ENCODE measurements at regions not wholly inside any gene's neighbourhood (a gene's known extent, or its start where the extent isn't known, plus 50 kb on each side); places are given as distances from the start of the nearest gene placed in this dataset.

DNA sequence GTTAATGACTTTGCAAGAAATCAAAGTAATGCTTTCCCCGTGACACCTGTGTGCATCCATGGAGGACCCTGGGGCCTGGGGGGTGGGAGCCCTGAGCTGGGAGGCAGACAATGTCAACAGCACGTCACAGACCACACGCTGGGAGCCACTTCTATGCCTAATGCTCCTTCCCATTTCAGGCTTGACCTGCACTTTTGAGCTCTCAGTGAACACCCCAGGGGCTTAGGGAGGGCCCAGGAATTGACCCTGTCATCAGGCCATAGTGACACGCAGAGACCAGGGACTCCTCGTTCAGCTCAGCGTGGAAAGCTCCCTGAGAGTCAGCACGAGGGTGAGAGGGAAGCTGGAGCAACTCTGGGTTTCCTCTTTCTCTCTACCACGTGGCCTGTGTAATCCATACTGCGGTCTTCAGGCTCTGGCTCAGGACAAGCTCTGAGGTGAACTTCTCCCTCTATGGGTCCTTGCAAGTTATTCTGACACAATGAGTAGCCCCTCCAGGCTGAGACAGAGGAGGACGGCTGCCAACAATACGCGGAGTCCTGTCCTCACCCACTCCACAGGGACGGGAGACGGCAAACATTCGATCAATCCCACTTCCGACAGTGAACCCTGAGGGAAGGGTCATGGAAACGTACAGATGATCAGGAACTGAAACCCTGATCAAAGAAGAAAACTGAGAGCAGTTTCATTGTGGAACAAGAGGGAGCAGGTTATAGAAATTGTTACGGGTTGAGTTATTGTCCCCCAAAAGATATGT lies 130.8 kb upstream of the IRX4 start:
- no peaks in the 10 kb centered on the region for H4K20me1 ChIP-seq (ENCODE audit: low read length)
- H3K9ac ChIP-seq (ENCODE audit: low read length), result no peak overlapping the region
- H3K4me1 ChIP-seq (ENCODE audit: insufficient read depth, low read length), result no peaks in the 10 kb centered on the region
- no peaks in the 10 kb centered on the region for H3K36me3 ChIP-seq (ENCODE audit: low read depth, low read length)
- ChIA-PET POLR2A (ENCODE audit: unreplicated experiment) (no interaction called here), CTCF (no interaction called here)
- ATAC-seq, result no peak
- H3K27me3 ChIP-seq (ENCODE audit: low read length), result peaks cover 71% of the 10 kb centered on the region
- H3K79me2 ChIP-seq (ENCODE audit: low read length), result no peaks in the 10 kb centered on the region
- no peak overlapping the region for H3K27ac ChIP-seq (ENCODE audit: low read length)
- BruUV-seq (replicated peaks), result no TSS peak
- H3F3A ChIP-seq (ENCODE audit: low read length, unreplicated experiment), result no peaks in the 10 kb centered on the region
- H3K4me2 ChIP-seq (ENCODE audit: low read length), result no peak overlapping the region
- H3K4me3 ChIP-seq (ENCODE audit: low read length), result no peak overlapping the region
- DNase-seq, result no peak
- H3K9me3 ChIP-seq (ENCODE audit: low read length), result no peaks in the 10 kb centered on the region
- no peak overlapping the region for H2AFZ ChIP-seq (ENCODE audit: low read length)
- no peak for TF ChIP-seq EZH2phosphoT487 (IDR thresholded peaks at IDR 0.05; ENCODE audit: borderline replicate concordance, low read length)
- TF ChIP-seq, protein P1, sequence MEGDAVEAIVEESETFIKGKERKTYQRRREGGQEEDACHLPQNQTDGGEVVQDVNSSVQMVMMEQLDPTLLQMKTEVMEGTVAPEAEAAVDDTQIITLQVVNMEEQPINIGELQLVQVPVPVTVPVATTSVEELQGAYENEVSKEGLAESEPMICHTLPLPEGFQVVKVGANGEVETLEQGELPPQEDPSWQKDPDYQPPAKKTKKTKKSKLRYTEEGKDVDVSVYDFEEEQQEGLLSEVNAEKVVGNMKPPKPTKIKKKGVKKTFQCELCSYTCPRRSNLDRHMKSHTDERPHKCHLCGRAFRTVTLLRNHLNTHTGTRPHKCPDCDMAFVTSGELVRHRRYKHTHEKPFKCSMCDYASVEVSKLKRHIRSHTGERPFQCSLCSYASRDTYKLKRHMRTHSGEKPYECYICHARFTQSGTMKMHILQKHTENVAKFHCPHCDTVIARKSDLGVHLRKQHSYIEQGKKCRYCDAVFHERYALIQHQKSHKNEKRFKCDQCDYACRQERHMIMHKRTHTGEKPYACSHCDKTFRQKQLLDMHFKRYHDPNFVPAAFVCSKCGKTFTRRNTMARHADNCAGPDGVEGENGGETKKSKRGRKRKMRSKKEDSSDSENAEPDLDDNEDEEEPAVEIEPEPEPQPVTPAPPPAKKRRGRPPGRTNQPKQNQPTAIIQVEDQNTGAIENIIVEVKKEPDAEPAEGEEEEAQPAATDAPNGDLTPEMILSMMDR (conservative IDR thresholded peaks at IDR 0.05; ENCODE audit: low read depth, low read length), result no peak
- TF ChIP-seq EZH2 (IDR thresholded peaks at IDR 0.05; ENCODE audit: low read length, unreplicated experiment), result no peak
- no peaks in the 10 kb centered on the region for H3K9me2 ChIP-seq (replicated peaks; ENCODE audit: low read length)
- intact Hi-C loops (cut with micrococcal nuclease), result no loop called here

DNA sequence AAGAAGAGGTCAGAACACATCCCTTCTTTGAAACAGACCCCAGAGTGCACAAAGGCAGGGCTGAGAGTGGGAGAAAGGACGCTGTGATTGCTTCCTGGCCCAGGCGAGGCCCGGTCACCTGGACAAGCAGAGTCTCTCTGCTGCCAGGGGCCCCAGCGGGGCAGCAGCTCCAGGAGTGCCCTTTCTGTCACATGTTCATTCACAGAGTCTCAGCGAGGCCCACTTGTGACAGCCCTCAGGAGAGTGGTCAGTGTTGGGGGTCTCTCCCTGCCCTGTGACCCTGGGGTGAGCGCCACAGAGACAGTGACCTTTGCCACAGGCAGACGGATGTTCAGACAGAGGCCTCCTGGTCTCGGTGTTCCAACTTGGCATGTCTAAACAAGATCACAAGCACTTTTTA lies 130.2 kb upstream of the IRX4 start:
- Histone ChIP-seq H3F3A (ENCODE audit: low read length, unreplicated experiment) (no peaks in the 10 kb centered on the region), H3K4me3 (ENCODE audit: low read length) (no peak overlapping the region), H2AFZ (ENCODE audit: low read length) (no peak overlapping the region), H3K27ac (ENCODE audit: low read length) (no peak overlapping the region), H3K36me3 (ENCODE audit: low read depth, low read length) (no peaks in the 10 kb centered on the region), H3K9ac (ENCODE audit: low read length) (no peak overlapping the region), H3K4me1 (ENCODE audit: insufficient read depth, low read length) (no peaks in the 10 kb centered on the region), H3K79me2 (ENCODE audit: low read length) (no peaks in the 10 kb centered on the region), H4K20me1 (ENCODE audit: low read length) (no peaks in the 10 kb centered on the region), H3K9me2 (replicated peaks; ENCODE audit: low read length) (no peaks in the 10 kb centered on the region), H3K4me2 (ENCODE audit: low read length) (no peak overlapping the region), H3K9me3 (ENCODE audit: low read length) (no peaks in the 10 kb centered on the region), H3K27me3 (ENCODE audit: low read length) (peaks cover 77% of the 10 kb centered on the region)
- no TSS peak for BruUV-seq (replicated peaks)
- no peak for ATAC-seq
- TF ChIP-seq EZH2phosphoT487 (IDR thresholded peaks at IDR 0.05; ENCODE audit: borderline replicate concordance, low read length), result no peak
- no peak for TF ChIP-seq EZH2 (IDR thresholded peaks at IDR 0.05; ENCODE audit: low read length, unreplicated experiment)
- TF ChIP-seq, protein P1 (conservative IDR thresholded peaks at IDR 0.05; ENCODE audit: low read depth, low read length), result no peak
- intact Hi-C loops (cut with micrococcal nuclease), result no loop called here
- ChIA-PET POLR2A (ENCODE audit: unreplicated experiment) (no interaction called here), CTCF (no interaction called here)
- no peak for DNase-seq
